ENCODE measurements at regions not wholly inside any gene's neighbourhood (a gene's known extent, or its start where the extent isn't known, plus 50 kb on each side); places are given as distances from the start of the nearest gene placed in this dataset.
A peak's percentile ranks its signal among the peaks of the same experiment; 100 is the strongest.

GRCh38 chr16:17598968-17599367 lies 128.2 kb upstream of the XYLT1 start:
- Histone ChIP-seq H3K27ac (ENCODE audit: low read depth in 2 of 2, low read length in 2 of 2) (no peak overlapping the region), H3K4me1 (ENCODE audit: control insufficient read depth in 2 of 2, insufficient read depth in 2 of 2, low read length in 2 of 2) (no peaks in the 10 kb centered on the region), H3K4me3 (ENCODE audit: low read length in 2 of 2) (no peak overlapping the region), H3K9me3 (ENCODE audit: control insufficient read depth in 2 of 2, low read length in 2 of 2) (peaks cover 0 to 3% of the 10 kb centered on the region in 2 donors), H3K27me3 (ENCODE audit: control insufficient read depth in 2 of 2, insufficient read depth in 2 of 2, low read length in 2 of 2) (no peaks in the 10 kb centered on the region), H3K9ac (ENCODE audit: low read depth in 1 of 2, low read length in 2 of 2) (no peak overlapping the region), H3K36me3 (ENCODE audit: control insufficient read depth in 2 of 2, insufficient read depth in 2 of 2, low read length in 2 of 2) (no peaks in the 10 kb centered on the region)

GRCh38 chr16:17591655-17592405 lies 121.1 kb upstream of the XYLT1 start:
- H3K4me3 ChIP-seq (ENCODE audit: low read length in 2 of 2), result no peak overlapping the region
- no peak overlapping the region for H3K9ac ChIP-seq (ENCODE audit: low read depth in 1 of 2, low read length in 2 of 2)
- H3K4me1 ChIP-seq (ENCODE audit: control insufficient read depth in 2 of 2, insufficient read depth in 2 of 2, low read length in 2 of 2), result no peaks in the 10 kb centered on the region
- peaks cover 0 to 1% of the 10 kb centered on the region in 2 donors for H3K27me3 ChIP-seq (ENCODE audit: control insufficient read depth in 2 of 2, insufficient read depth in 2 of 2, low read length in 2 of 2)
- H3K9me3 ChIP-seq (ENCODE audit: control insufficient read depth in 2 of 2, low read length in 2 of 2), result no peaks in the 10 kb centered on the region
- H3K36me3 ChIP-seq (ENCODE audit: control insufficient read depth in 2 of 2, insufficient read depth in 2 of 2, low read length in 2 of 2), result no peaks in the 10 kb centered on the region
- H3K27ac ChIP-seq (ENCODE audit: low read depth in 2 of 2, low read length in 2 of 2), result no peak overlapping the region

- H3K27ac ChIP-seq (ENCODE audit: low read depth in 2 of 2, low read length in 2 of 2), result no peak overlapping the region
- H3K36me3 ChIP-seq (ENCODE audit: control insufficient read depth in 2 of 2, insufficient read depth in 2 of 2, low read length in 2 of 2), result no peaks in the 10 kb centered on the region
- H3K9me3 ChIP-seq (ENCODE audit: control insufficient read depth in 2 of 2, low read length in 2 of 2), result no peaks in the 10 kb centered on the region
- peak overlapping the region in 1 of 2 donors; percentile 26 for H3K4me3 ChIP-seq (ENCODE audit: low read length in 2 of 2)
- H3K9ac ChIP-seq (ENCODE audit: low read depth in 1 of 2, low read length in 2 of 2), result no peak overlapping the region
- peaks cover 0 to 1% of the 10 kb centered on the region in 2 donors for H3K27me3 ChIP-seq (ENCODE audit: control insufficient read depth in 2 of 2, insufficient read depth in 2 of 2, low read length in 2 of 2)
- H3K4me1 ChIP-seq (ENCODE audit: control insufficient read depth in 2 of 2, insufficient read depth in 2 of 2, low read length in 2 of 2), result no peaks in the 10 kb centered on the region
Measured at GRCh38 chr16:17590711-17591654, 120.2 kb upstream of the XYLT1 start.

GRCh38 chr16:17589898-17590297 lies 119.1 kb upstream of the XYLT1 start:
- H3K4me1 ChIP-seq (ENCODE audit: control insufficient read depth in 2 of 2, insufficient read depth in 2 of 2, low read length in 2 of 2), result no peaks in the 10 kb centered on the region
- peaks cover 0 to 4% of the 10 kb centered on the region in 2 donors for H3K9me3 ChIP-seq (ENCODE audit: control insufficient read depth in 2 of 2, low read length in 2 of 2)
- peaks cover 0 to 1% of the 10 kb centered on the region in 2 donors for H3K27me3 ChIP-seq (ENCODE audit: control insufficient read depth in 2 of 2, insufficient read depth in 2 of 2, low read length in 2 of 2)
- no peaks in the 10 kb centered on the region for H3K36me3 ChIP-seq (ENCODE audit: control insufficient read depth in 2 of 2, insufficient read depth in 2 of 2, low read length in 2 of 2)
- no peak overlapping the region for H3K9ac ChIP-seq (ENCODE audit: low read depth in 1 of 2, low read length in 2 of 2)
- no peak overlapping the region for H3K4me3 ChIP-seq (ENCODE audit: low read length in 2 of 2)
- no peak overlapping the region for H3K27ac ChIP-seq (ENCODE audit: low read depth in 2 of 2, low read length in 2 of 2)

GRCh38 chr16:17585449-17586074 lies 114.8 kb upstream of the XYLT1 start:
- H3K9me3 ChIP-seq (ENCODE audit: control insufficient read depth in 2 of 2, low read length in 2 of 2), result peaks cover 0 to 4% of the 10 kb centered on the region in 2 donors
- no peak overlapping the region for H3K9ac ChIP-seq (ENCODE audit: low read depth in 1 of 2, low read length in 2 of 2)
- H3K27ac ChIP-seq (ENCODE audit: low read depth in 2 of 2, low read length in 2 of 2), result no peak overlapping the region
- H3K4me3 ChIP-seq (ENCODE audit: low read length in 2 of 2), result no peak overlapping the region
- no peaks in the 10 kb centered on the region for H3K36me3 ChIP-seq (ENCODE audit: control insufficient read depth in 2 of 2, insufficient read depth in 2 of 2, low read length in 2 of 2)
- no peaks in the 10 kb centered on the region for H3K4me1 ChIP-seq (ENCODE audit: control insufficient read depth in 2 of 2, insufficient read depth in 2 of 2, low read length in 2 of 2)
- H3K27me3 ChIP-seq (ENCODE audit: control insufficient read depth in 2 of 2, insufficient read depth in 2 of 2, low read length in 2 of 2), result no peaks in the 10 kb centered on the region

GRCh38 chr16:17578981-17579874 lies 108.5 kb upstream of the XYLT1 start:
- Histone ChIP-seq H3K4me1 (ENCODE audit: control insufficient read depth in 2 of 2, insufficient read depth in 2 of 2, low read length in 2 of 2) (no peaks in the 10 kb centered on the region), H3K4me3 (ENCODE audit: low read length in 2 of 2) (no peak overlapping the region), H3K27ac (ENCODE audit: low read depth in 2 of 2, low read length in 2 of 2) (no peak overlapping the region), H3K9me3 (ENCODE audit: control insufficient read depth in 2 of 2, low read length in 2 of 2) (no peaks in the 10 kb centered on the region), H3K36me3 (ENCODE audit: control insufficient read depth in 2 of 2, insufficient read depth in 2 of 2, low read length in 2 of 2) (no peaks in the 10 kb centered on the region), H3K9ac (ENCODE audit: low read depth in 1 of 2, low read length in 2 of 2) (no peak overlapping the region), H3K27me3 (ENCODE audit: control insufficient read depth in 2 of 2, insufficient read depth in 2 of 2, low read length in 2 of 2) (peaks cover 0 to 2% of the 10 kb centered on the region in 2 donors)

GRCh38 chr16:17574256-17574655 lies 103.5 kb upstream of the XYLT1 start:
- Histone ChIP-seq H3K27me3 (ENCODE audit: control insufficient read depth in 2 of 2, insufficient read depth in 2 of 2, low read length in 2 of 2) (no peaks in the 10 kb centered on the region), H3K36me3 (ENCODE audit: control insufficient read depth in 2 of 2, insufficient read depth in 2 of 2, low read length in 2 of 2) (no peaks in the 10 kb centered on the region), H3K4me3 (ENCODE audit: low read length in 2 of 2) (no peak overlapping the region), H3K9me3 (ENCODE audit: control insufficient read depth in 2 of 2, low read length in 2 of 2) (no peaks in the 10 kb centered on the region), H3K4me1 (ENCODE audit: control insufficient read depth in 2 of 2, insufficient read depth in 2 of 2, low read length in 2 of 2) (peaks cover 0 to 2% of the 10 kb centered on the region in 2 donors), H3K27ac (ENCODE audit: low read depth in 2 of 2, low read length in 2 of 2) (no peak overlapping the region), H3K9ac (ENCODE audit: low read depth in 1 of 2, low read length in 2 of 2) (no peak overlapping the region)

GRCh38 chr16:17572145-17572544 lies 101.4 kb upstream of the XYLT1 start:
- no peak overlapping the region for H3K27ac ChIP-seq (ENCODE audit: low read depth in 2 of 2, low read length in 2 of 2)
- peaks cover 0 to 2% of the 10 kb centered on the region in 2 donors for H3K4me1 ChIP-seq (ENCODE audit: control insufficient read depth in 2 of 2, insufficient read depth in 2 of 2, low read length in 2 of 2)
- H3K36me3 ChIP-seq (ENCODE audit: control insufficient read depth in 2 of 2, insufficient read depth in 2 of 2, low read length in 2 of 2), result no peaks in the 10 kb centered on the region
- H3K9ac ChIP-seq (ENCODE audit: low read depth in 1 of 2, low read length in 2 of 2), result no peak overlapping the region
- H3K4me3 ChIP-seq (ENCODE audit: low read length in 2 of 2), result no peak overlapping the region
- no peaks in the 10 kb centered on the region for H3K9me3 ChIP-seq (ENCODE audit: control insufficient read depth in 2 of 2, low read length in 2 of 2)
- no peaks in the 10 kb centered on the region for H3K27me3 ChIP-seq (ENCODE audit: control insufficient read depth in 2 of 2, insufficient read depth in 2 of 2, low read length in 2 of 2)

GRCh38 chr16:17571499-17572093 lies 100.8 kb upstream of the XYLT1 start:
- H3K9me3 ChIP-seq (ENCODE audit: control insufficient read depth in 2 of 2, low read length in 2 of 2), result no peaks in the 10 kb centered on the region
- H3K27me3 ChIP-seq (ENCODE audit: control insufficient read depth in 2 of 2, insufficient read depth in 2 of 2, low read length in 2 of 2), result no peaks in the 10 kb centered on the region
- H3K9ac ChIP-seq (ENCODE audit: low read depth in 1 of 2, low read length in 2 of 2), result no peak overlapping the region
- no peak overlapping the region for H3K4me3 ChIP-seq (ENCODE audit: low read length in 2 of 2)
- H3K4me1 ChIP-seq (ENCODE audit: control insufficient read depth in 2 of 2, insufficient read depth in 2 of 2, low read length in 2 of 2), result peaks cover 0 to 2% of the 10 kb centered on the region in 2 donors
- no peak overlapping the region for H3K27ac ChIP-seq (ENCODE audit: low read depth in 2 of 2, low read length in 2 of 2)
- H3K36me3 ChIP-seq (ENCODE audit: control insufficient read depth in 2 of 2, insufficient read depth in 2 of 2, low read length in 2 of 2), result no peaks in the 10 kb centered on the region
